ENCODE measurements at regions not wholly inside any gene's neighbourhood (a gene's known extent, or its start where the extent isn't known, plus 50 kb on each side); places are given as distances from the start of the nearest gene placed in this dataset.

GRCh38 chr3:25938566-25939325 is 148.9 kb downstream of the OXSM start:
- TF ChIP-seq ATF2 (IDR thresholded peaks at IDR 0.05; ENCODE audit: low read length), result no peak
- TF ChIP-seq, protein P1, sequence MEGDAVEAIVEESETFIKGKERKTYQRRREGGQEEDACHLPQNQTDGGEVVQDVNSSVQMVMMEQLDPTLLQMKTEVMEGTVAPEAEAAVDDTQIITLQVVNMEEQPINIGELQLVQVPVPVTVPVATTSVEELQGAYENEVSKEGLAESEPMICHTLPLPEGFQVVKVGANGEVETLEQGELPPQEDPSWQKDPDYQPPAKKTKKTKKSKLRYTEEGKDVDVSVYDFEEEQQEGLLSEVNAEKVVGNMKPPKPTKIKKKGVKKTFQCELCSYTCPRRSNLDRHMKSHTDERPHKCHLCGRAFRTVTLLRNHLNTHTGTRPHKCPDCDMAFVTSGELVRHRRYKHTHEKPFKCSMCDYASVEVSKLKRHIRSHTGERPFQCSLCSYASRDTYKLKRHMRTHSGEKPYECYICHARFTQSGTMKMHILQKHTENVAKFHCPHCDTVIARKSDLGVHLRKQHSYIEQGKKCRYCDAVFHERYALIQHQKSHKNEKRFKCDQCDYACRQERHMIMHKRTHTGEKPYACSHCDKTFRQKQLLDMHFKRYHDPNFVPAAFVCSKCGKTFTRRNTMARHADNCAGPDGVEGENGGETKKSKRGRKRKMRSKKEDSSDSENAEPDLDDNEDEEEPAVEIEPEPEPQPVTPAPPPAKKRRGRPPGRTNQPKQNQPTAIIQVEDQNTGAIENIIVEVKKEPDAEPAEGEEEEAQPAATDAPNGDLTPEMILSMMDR (IDR thresholded peaks at IDR 0.05 in 2 of 3, conservative IDR thresholded peaks at IDR 0.05 in 1 of 3; ENCODE audit: control insufficient read depth in 2 of 3, extremely low read depth in 1 of 3, insufficient read depth in 1 of 3, low read depth in 3 of 3, low read length in 3 of 3), result no peak
- TF ChIP-seq NR2C1 (IDR thresholded peaks at IDR 0.05), result no peak
- TF ChIP-seq SP1 (IDR thresholded peaks at IDR 0.05; ENCODE audit: low read depth, low read length), result no peak
- TF ChIP-seq EP300 (IDR thresholded peaks at IDR 0.05; ENCODE audit: borderline replicate concordance in 1 of 2, control insufficient read depth in 1 of 2, low read depth in 2 of 2, low read length in 2 of 2), result no peak
